CD14-positive monocyte (primary cell): ENCODE measurements at regions not wholly inside any gene's neighbourhood (a gene's known extent, or its start where the extent isn't known, plus 50 kb on each side); places are given as distances from the start of the nearest gene placed in this dataset.
"Not testable (repeated sequence)": the region's sequence is repeated elsewhere in the genome, so short reads cannot be mapped to it uniquely, and the experiment has no call there.

ENCODE experiments used
- DNase-seq, 3 donors: peaks; one replicate each; pipeline ENCODE4 v3.0.0-alpha.2; 2011 to 2022
- H2AFZ ChIP-seq: 2 replicates; pipeline ENCODE4 v1.6.0; 2012; ENCODE audit warnings: mild to moderate bottlenecking, low read depth, low read length, inconsistent platforms; ENCODE audit not compliant: insufficient read depth, poor library complexity, severe bottlenecking
- H3K27ac ChIP-seq, 2 donors: 1 replicate in 1 of 2; 2 replicates in 1 of 2; pipeline ENCODE4 v1.5.1; 2012 to 2013; ENCODE audit warnings: low read length in 2 of 2, control low read depth in 1 of 2, inconsistent platforms in 1 of 2, low read depth in 1 of 2, mild to moderate bottlenecking in 1 of 2
- H3K27me3 ChIP-seq, 2 donors: one replicate each; pipeline versions ENCODE4 v1.6.0 to v1.6.1; 2011 to 2013; ENCODE audit warnings: low read length in 2 of 2; ENCODE audit not compliant: control insufficient read depth in 2 of 2, insufficient read depth in 2 of 2
- H3K36me3 ChIP-seq, 2 donors: replicated peaks in 1 of 2; 1 replicate in 1 of 2; 2 replicates in 1 of 2; pipeline versions ENCODE4 v1.5.1 to v1.6.1; 2012 to 2013; ENCODE audit warnings: low read length in 2 of 2, control low read depth in 1 of 2, inconsistent platforms in 1 of 2, mild to moderate bottlenecking in 1 of 2; ENCODE audit not compliant: insufficient read depth in 2 of 2, control insufficient read depth in 1 of 2
- H3K4me1 ChIP-seq, 2 donors: 1 replicate in 1 of 2; 2 replicates in 1 of 2; pipeline versions ENCODE4 v1.5.1 to v1.6.1; 2012 to 2013; ENCODE audit warnings: low read length in 2 of 2, control low read depth in 1 of 2, inconsistent platforms in 1 of 2, mild to moderate bottlenecking in 1 of 2, moderate library complexity in 1 of 2; ENCODE audit not compliant: insufficient read depth in 2 of 2, control insufficient read depth in 1 of 2
- H3K4me2 ChIP-seq: replicated peaks from 2 replicates; pipeline ENCODE3; 2012; ENCODE audit warnings: low read length, moderate library complexity, mild to moderate bottlenecking; ENCODE audit not compliant: poor library complexity, severe bottlenecking; ENCODE audit errors: extremely low read depth
- H3K4me3 ChIP-seq, 3 experiments: fragments of 200-600 bp in 1 of 3; sonication (generic) in 1 of 3; replicated peaks in 1 of 3; 1 replicate in 2 of 3; 2 replicates in 1 of 3; pipeline ENCODE4 v1.5.1; 2011 to 2013; ENCODE audit warnings: low read length in 3 of 3, mild to moderate bottlenecking in 3 of 3, control low read depth in 2 of 3, low read depth in 2 of 3, inconsistent platforms in 1 of 3, moderate library complexity in 1 of 3
- H3K79me2 ChIP-seq: 2 replicates; pipeline ENCODE4 v1.6.0; 2012; ENCODE audit warnings: mild to moderate bottlenecking, control low read depth, inconsistent platforms, low read length, moderate library complexity; ENCODE audit not compliant: insufficient read depth
- H3K9ac ChIP-seq: 2 replicates; pipeline ENCODE4 v1.6.0; 2017; ENCODE audit warnings: low read length, mild to moderate bottlenecking; ENCODE audit not compliant: insufficient read depth, poor library complexity, severe bottlenecking
- H3K9me3 ChIP-seq, 2 donors: replicated peaks in 1 of 2; 1 replicate in 1 of 2; 2 replicates in 1 of 2; pipeline versions ENCODE4 v1.5.1 to v1.6.1; 2012 to 2013; ENCODE audit warnings: low read length in 2 of 2, control low read depth in 1 of 2; ENCODE audit not compliant: control insufficient read depth in 1 of 2, insufficient read depth in 1 of 2
- H4K20me1 ChIP-seq: 2 replicates; pipeline ENCODE4 v1.6.0; 2012; ENCODE audit warnings: mild to moderate bottlenecking, low read length, control low read depth, moderate library complexity; ENCODE audit not compliant: insufficient read depth
- H3K27ac Mint-ChIP-seq, 7 donors: one replicate each; pipeline ENCODE4 v1.8.0; 2020; ENCODE audit warnings: mild to moderate bottlenecking in 7 of 7, mixed read lengths in 7 of 7, moderate library complexity in 6 of 7, inconsistent platforms in 2 of 7
- H3K27me3 Mint-ChIP-seq, 3 donors: one replicate each; pipeline ENCODE4 v1.8.0; 2021 to 2022; ENCODE audit warnings: low read depth in 3 of 3, mild to moderate bottlenecking in 3 of 3, mixed read lengths in 3 of 3, moderate library complexity in 3 of 3, inconsistent platforms in 1 of 3
- H3K36me3 Mint-ChIP-seq, 2 donors: one replicate each; pipeline ENCODE4 v1.8.0; 2020; ENCODE audit warnings: mixed read lengths in 2 of 2, inconsistent platforms in 1 of 2, mild to moderate bottlenecking in 1 of 2
- H3K4me1 Mint-ChIP-seq: one replicate; pipeline ENCODE4 v1.8.0; 2020; ENCODE audit warnings: mild to moderate bottlenecking, mixed read lengths
- H3K4me3 Mint-ChIP-seq, 2 donors: one replicate each; pipeline ENCODE4 v1.8.0; 2020; ENCODE audit warnings: mild to moderate bottlenecking in 2 of 2, mixed read lengths in 2 of 2, moderate library complexity in 1 of 2
- H3K9me3 Mint-ChIP-seq, 7 donors: one replicate each; pipeline ENCODE4 v1.8.0; 2020 to 2022; ENCODE audit warnings: mixed read lengths in 7 of 7, mild to moderate bottlenecking in 6 of 7, moderate library complexity in 6 of 7, inconsistent platforms in 2 of 7
- CTCF ChIP-seq: fragments of 200-600 bp; IDR thresholded peaks from one replicate; pipeline ENCODE4 v1.8.0; 2022; ENCODE audit warnings: antibody characterized with exemption, mild to moderate bottlenecking
- WGBS: methylation state at CpG from one replicate; pipeline ENCODE4 v1.1.5; 2013; ENCODE audit warnings: missing lambda C conversion rate; ENCODE audit not compliant: insufficient coverage; 5-methylcytosine and 5-hydroxymethylcytosine counted together
- intact Hi-C, 2 donors: fragments of 100-400 bp; cut with micrococcal nuclease; formaldehyde crosslinking; loops; one replicate each; pipeline versions ENCODE4 v1.15.0 to v1.15.1; 2023

- peaks cover 14% of the 10 kb centered on the region for H3K4me1 Mint-ChIP-seq
- Histone ChIP-seq H3K9me3 (peaks cover 0 to 4% of the 10 kb centered on the region in 2 donors), H3K27ac (no peak overlapping the region), H3K4me3 (no peak overlapping the region), H2AFZ (no peak overlapping the region), H3K36me3 (no peaks in the 10 kb centered on the region), H3K4me1 (no peaks in the 10 kb centered on the region), H3K79me2 (no peaks in the 10 kb centered on the region), H3K4me2 (no peak overlapping the region), H3K9ac (no peak overlapping the region), H4K20me1 (no peaks in the 10 kb centered on the region), H3K27me3 (no peaks in the 10 kb centered on the region)
- intact Hi-C loops = no loop called here
- no peak overlapping the region for H3K4me3 Mint-ChIP-seq
- no peak for DNase-seq
- H3K27me3 Mint-ChIP-seq = no peaks in the 10 kb centered on the region
- no peak overlapping the region for H3K27ac Mint-ChIP-seq
- peaks cover 2 to 14% of the 10 kb centered on the region in 2 donors for H3K36me3 Mint-ChIP-seq
- WGBS = 0% methylated on average over 2 of the region's 4 CpGs
- no peak for TF ChIP-seq CTCF
- peaks cover 0 to 5% (median 3%) of the 10 kb centered on the region in 7 donors for H3K9me3 Mint-ChIP-seq
Measured at GRCh38 chr7:29647020-29647654, 83.5 kb downstream of the PRR15 start.

GRCh38 chr7:29647691-29648210, 84.1 kb downstream of the PRR15 start:
- H3K4me3 Mint-ChIP-seq, H3K9ac ChIP-seq, H3K36me3 ChIP-seq, H4K20me1 ChIP-seq, H3K79me2 ChIP-seq, H3K4me3 ChIP-seq, DNase-seq, H3K27me3 Mint-ChIP-seq, H2AFZ ChIP-seq, H3K27ac ChIP-seq, H3K27me3 ChIP-seq, H3K9me3 Mint-ChIP-seq, intact Hi-C loops, H3K9me3 ChIP-seq, H3K4me1 ChIP-seq, H3K4me2 ChIP-seq: not testable (repeated sequence)
- Mint-ChIP-seq H3K27ac (peak overlapping the region in 1 of 7 donors; percentile 2), H3K36me3 (peaks cover 2 to 14% of the 10 kb centered on the region in 2 donors), H3K4me1 (peaks cover 14% of the 10 kb centered on the region)
- 100% methylated on average over 3 of the region's 5 CpGs for WGBS
